Skeletal muscle satellite cell (primary cell): ENCODE measurements at regions not wholly inside any gene's neighbourhood (a gene's known extent, or its start where the extent isn't known, plus 50 kb on each side); places are given as distances from the start of the nearest gene placed in this dataset.
"Not testable (repeated sequence)": the region's sequence is repeated elsewhere in the genome, so short reads cannot be mapped to it uniquely, and the experiment has no call there.

Experiments used
- H3K27me3 ChIP-seq: 2 replicates; pipeline ENCODE4 v1.7.0; 2013; ENCODE audit warnings: low read length; ENCODE audit not compliant: control insufficient read depth, insufficient read depth
- H3K36me3 ChIP-seq: 2 replicates; pipeline ENCODE4 v1.7.0; 2013; ENCODE audit warnings: mild to moderate bottlenecking, control low read depth, low read length; ENCODE audit not compliant: insufficient read depth
- H3K4me1 ChIP-seq: 2 replicates; pipeline ENCODE4 v1.7.0; 2013; ENCODE audit warnings: low read length; ENCODE audit not compliant: control insufficient read depth, insufficient read depth
- H3K4me2 ChIP-seq: 2 replicates; pipeline ENCODE4 v1.7.0; 2013; ENCODE audit warnings: mild to moderate bottlenecking, low read length
- H3K4me3 ChIP-seq: 2 replicates; pipeline ENCODE4 v1.7.0; 2013; ENCODE audit warnings: low read length
- H3K9ac ChIP-seq: 2 replicates; pipeline ENCODE4 v1.7.0; 2013; ENCODE audit warnings: mild to moderate bottlenecking, low read depth, low read length, moderate library complexity
- H3K9me3 ChIP-seq: replicated peaks from 2 replicates; pipeline ENCODE4 v1.7.0; 2013; ENCODE audit warnings: mild to moderate bottlenecking, control low read depth, low read length

DNA sequence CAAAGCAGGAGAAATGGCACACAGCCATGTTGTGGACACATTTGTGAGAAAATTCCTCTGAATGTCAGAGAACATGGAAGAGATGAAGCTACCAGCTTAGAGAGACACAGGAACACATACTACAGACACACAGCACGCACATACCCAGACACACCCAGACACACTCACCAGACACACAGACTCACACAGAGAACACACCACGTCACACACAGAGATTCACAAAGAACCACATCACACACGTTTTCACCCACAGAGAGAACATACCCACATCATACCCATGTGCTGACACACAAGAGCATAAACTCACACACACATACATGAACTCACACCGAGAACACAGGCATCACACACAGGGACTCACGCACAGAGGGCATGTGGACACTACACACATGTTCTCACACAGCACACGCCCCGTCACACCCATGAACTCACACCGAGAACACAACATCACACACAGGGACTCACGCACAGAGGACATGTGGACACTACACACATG, 124.9 kb downstream of the METRNL start:
- no peak overlapping the region for H3K4me3 ChIP-seq
- H3K4me2 ChIP-seq = peak overlapping the region; percentile 37
- H3K9me3 ChIP-seq = no peaks in the 10 kb centered on the region
- peak overlapping the region; percentile 91 for H3K9ac ChIP-seq
- peaks cover 50% of the 10 kb centered on the region for H3K4me1 ChIP-seq
- H3K36me3 ChIP-seq = no peaks in the 10 kb centered on the region
- no peaks in the 10 kb centered on the region for H3K27me3 ChIP-seq

- H3K4me2 ChIP-seq, H3K36me3 ChIP-seq, H3K4me3 ChIP-seq, H3K9me3 ChIP-seq, H3K27me3 ChIP-seq: not testable (repeated sequence)
- Histone ChIP-seq H3K9ac (peak overlapping the region; percentile 91), H3K4me1 (peaks cover 44% of the 10 kb centered on the region)
These were observed 125.5 kb downstream of the METRNL start for GRCh38 chr17:83204736-83205386.

DNA sequence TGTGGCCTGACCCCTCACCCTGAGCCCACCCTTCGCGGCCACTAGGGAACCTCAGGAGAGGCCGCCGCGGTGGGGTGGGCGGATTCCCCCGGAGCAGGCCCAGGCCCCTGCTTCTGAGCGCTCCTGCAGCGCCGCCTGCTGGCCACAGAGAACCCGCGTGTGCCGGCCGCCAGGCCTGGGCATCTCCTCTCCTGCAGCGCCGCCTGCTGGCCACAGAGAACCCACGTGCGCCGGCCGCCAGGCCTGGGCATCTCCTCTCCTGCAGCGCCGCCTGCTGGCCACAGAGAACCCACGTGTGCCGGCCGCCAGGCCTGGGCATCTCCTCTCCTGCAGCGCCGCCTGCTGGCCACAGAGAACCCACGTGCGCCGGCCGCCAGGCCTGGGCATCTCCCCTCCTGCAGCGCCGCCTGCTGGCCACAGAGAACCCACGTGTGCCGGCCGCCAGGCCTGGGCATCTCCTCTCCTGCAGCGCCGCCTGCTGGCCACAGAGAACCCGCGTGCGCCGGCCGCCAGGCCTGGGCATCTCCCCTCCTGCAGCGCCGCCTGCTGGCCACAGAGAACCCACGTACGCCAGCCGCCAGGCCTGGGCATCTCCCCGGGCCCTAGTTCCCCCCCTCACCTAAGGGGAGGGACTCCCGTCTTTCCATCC, 126.1 kb downstream of the METRNL start:
- H3K9me3 ChIP-seq, H3K4me3 ChIP-seq, H3K27me3 ChIP-seq, H3K9ac ChIP-seq, H3K36me3 ChIP-seq, H3K4me2 ChIP-seq: not testable (repeated sequence)
- H3K4me1 ChIP-seq = peaks cover 38% of the 10 kb centered on the region

DNA sequence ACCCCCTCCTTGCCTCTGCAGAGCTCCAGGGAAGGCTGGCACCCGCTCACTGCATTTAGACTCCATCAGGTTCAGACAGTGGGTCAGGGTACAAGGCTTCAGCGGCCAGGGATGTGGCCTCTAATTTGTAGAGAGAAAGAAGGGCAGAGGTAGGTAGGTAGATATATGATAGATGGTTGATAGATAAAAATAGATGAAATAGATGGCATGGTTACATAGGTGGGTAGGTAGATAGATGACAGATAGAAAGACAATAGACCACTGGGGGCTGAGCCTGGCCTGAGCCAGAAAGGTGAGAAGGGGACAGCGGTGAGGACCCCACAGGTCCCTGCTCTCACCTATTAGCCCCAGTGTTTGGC, 126.6 kb downstream of the METRNL start:
- H3K27me3 ChIP-seq, H3K36me3 ChIP-seq, H3K9me3 ChIP-seq, H3K4me2 ChIP-seq, H3K4me3 ChIP-seq, H3K9ac ChIP-seq: not testable (repeated sequence)
- peaks cover 33% of the 10 kb centered on the region for H3K4me1 ChIP-seq

GRCh38 chr17:83206819-83207588, 127.6 kb downstream of the METRNL start:
- H3K27me3 ChIP-seq, H3K9ac ChIP-seq, H3K9me3 ChIP-seq, H3K4me2 ChIP-seq, H3K36me3 ChIP-seq, H3K4me3 ChIP-seq: not testable (repeated sequence)
- peaks cover 24% of the 10 kb centered on the region for H3K4me1 ChIP-seq

DNA sequence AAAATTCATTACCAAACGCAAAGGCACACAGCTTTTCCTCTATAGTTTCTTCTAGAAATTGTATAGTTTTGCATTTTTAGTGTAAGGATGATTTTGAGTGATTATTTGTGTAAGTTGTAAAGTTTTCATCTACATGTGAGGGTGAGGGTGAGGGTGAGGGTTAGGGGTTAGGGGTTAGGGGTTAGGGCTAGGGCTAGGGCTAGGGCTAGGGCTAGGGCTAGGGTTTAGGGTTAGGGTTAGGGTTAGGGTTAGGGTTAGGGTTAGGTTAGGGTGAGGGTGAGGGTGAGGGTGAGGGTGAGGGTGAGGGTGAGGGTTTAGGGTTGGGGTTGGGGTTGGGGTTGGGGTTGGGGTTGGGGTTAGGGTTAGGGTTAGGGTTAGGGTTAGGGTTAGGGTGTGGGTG, 167.6 kb downstream of the METRNL start:
- not testable (repeated sequence) for H3K27me3 ChIP-seq, H3K4me3 ChIP-seq, H3K4me2 ChIP-seq, H3K9ac ChIP-seq, H3K36me3 ChIP-seq, H3K4me1 ChIP-seq, H3K9me3 ChIP-seq
